ENCODE measurements at regions not wholly inside any gene's neighbourhood (a gene's known extent, or its start where the extent isn't known, plus 50 kb on each side); places are given as distances from the start of the nearest gene placed in this dataset.
"Not testable (repeated sequence)": the region's sequence is repeated elsewhere in the genome, so short reads cannot be mapped to it uniquely, and the experiment has no call there.

GRCh38 chr3:56935811-56936210, 124.7 kb upstream of the SPATA12 start:
- no peak for DNase-seq
- no peak overlapping the region for H3K27ac ChIP-seq (ENCODE audit: low read length)
- intact Hi-C loops (cut with DNase I), result no loop called here

GRCh38 chr3:56934481-56934880, 126.0 kb upstream of the SPATA12 start:
- H3K27ac ChIP-seq (ENCODE audit: low read length); H3K27me3 ChIP-seq (ENCODE audit: control insufficient read depth, insufficient read depth); ATAC-seq; intact Hi-C loops (cut with DNase I); H3K4me1 ChIP-seq (ENCODE audit: control insufficient read depth, insufficient read depth, low read length); H3K9me3 ChIP-seq (ENCODE audit: control insufficient read depth, low read length); DNase-seq; H3K4me3 ChIP-seq (ENCODE audit: low read length): not testable (repeated sequence)
- WGBS, result 94% methylated on average over 26 of the region's 26 CpGs

More at GRCh38 chr3:56935811-56936210, 124.7 kb upstream of the SPATA12 start:
- ATAC-seq, result no peak
- 96% methylated on average over 1 of the region's 1 CpG for WGBS
- no peaks in the 10 kb centered on the region for H3K9me3 ChIP-seq (ENCODE audit: control insufficient read depth, low read length)
- H3K4me1 ChIP-seq (ENCODE audit: control insufficient read depth, insufficient read depth, low read length), result no peaks in the 10 kb centered on the region
- no peak overlapping the region for H3K4me3 ChIP-seq (ENCODE audit: low read length)
- no peaks in the 10 kb centered on the region for H3K27me3 ChIP-seq (ENCODE audit: control insufficient read depth, insufficient read depth)

- intact Hi-C loops (cut with DNase I), result no loop called here
- ATAC-seq (no peak), DNase-seq (no peak)
- Histone ChIP-seq H3K4me3 (ENCODE audit: low read length) (no peak overlapping the region), H3K27me3 (ENCODE audit: control insufficient read depth, insufficient read depth) (no peaks in the 10 kb centered on the region), H3K4me1 (ENCODE audit: control insufficient read depth, insufficient read depth, low read length) (peaks cover under 1% of the 10 kb centered on the region), H3K9me3 (ENCODE audit: control insufficient read depth, low read length) (no peaks in the 10 kb centered on the region), H3K27ac (ENCODE audit: low read length) (no peak overlapping the region)
- 93% methylated on average over 1 of the region's 1 CpG for WGBS
These were observed 126.7 kb upstream of the SPATA12 start for GRCh38 chr3:56933803-56934202.

GRCh38 chr3:56932866-56933265, 127.6 kb upstream of the SPATA12 start:
- H3K27ac ChIP-seq (ENCODE audit: low read length), result no peak overlapping the region
- intact Hi-C loops (cut with DNase I), result no loop called here

GRCh38 chr3:56931836-56932235, 128.6 kb upstream of the SPATA12 start:
- DNase-seq (no peak), ATAC-seq (no peak)
- Histone ChIP-seq H3K27ac (ENCODE audit: low read length) (no peak overlapping the region), H3K27me3 (ENCODE audit: control insufficient read depth, insufficient read depth) (no peaks in the 10 kb centered on the region), H3K9me3 (ENCODE audit: control insufficient read depth, low read length) (no peaks in the 10 kb centered on the region), H3K4me3 (ENCODE audit: low read length) (no peak overlapping the region), H3K4me1 (ENCODE audit: control insufficient read depth, insufficient read depth, low read length) (peaks cover 13% of the 10 kb centered on the region)
- intact Hi-C loops (cut with DNase I), result no loop called here

More at GRCh38 chr3:56932866-56933265, 127.6 kb upstream of the SPATA12 start:
- Histone ChIP-seq H3K27me3 (ENCODE audit: control insufficient read depth, insufficient read depth) (no peaks in the 10 kb centered on the region), H3K4me1 (ENCODE audit: control insufficient read depth, insufficient read depth, low read length) (peaks cover 10% of the 10 kb centered on the region), H3K4me3 (ENCODE audit: low read length) (no peak overlapping the region), H3K9me3 (ENCODE audit: control insufficient read depth, low read length) (no peaks in the 10 kb centered on the region)
- ATAC-seq (no peak), DNase-seq (no peak)
- WGBS, result 90% methylated on average over 3 of the region's 3 CpGs

GRCh38 chr3:56930706-56931105, 129.0 kb upstream of the ARHGEF3 start:
- peaks cover 18% of the 10 kb centered on the region for H3K4me1 ChIP-seq (ENCODE audit: control insufficient read depth, insufficient read depth, low read length)
- no peak overlapping the region for H3K27ac ChIP-seq (ENCODE audit: low read length)
- no peaks in the 10 kb centered on the region for H3K9me3 ChIP-seq (ENCODE audit: control insufficient read depth, low read length)
- no peak overlapping the region for H3K4me3 ChIP-seq (ENCODE audit: low read length)
- ATAC-seq, result no peak
- WGBS, result 88% methylated on average over 5 of the region's 5 CpGs
- no peaks in the 10 kb centered on the region for H3K27me3 ChIP-seq (ENCODE audit: control insufficient read depth, insufficient read depth)
- DNase-seq, result no peak
- intact Hi-C loops (cut with DNase I), result no loop called here

- Histone ChIP-seq H3K4me3 (ENCODE audit: low read length) (no peak overlapping the region), H3K4me1 (ENCODE audit: control insufficient read depth, insufficient read depth, low read length) (peaks cover 18% of the 10 kb centered on the region), H3K27me3 (ENCODE audit: control insufficient read depth, insufficient read depth) (no peaks in the 10 kb centered on the region), H3K27ac (ENCODE audit: low read length) (no peak overlapping the region), H3K9me3 (ENCODE audit: control insufficient read depth, low read length) (no peaks in the 10 kb centered on the region)
- DNase-seq (no peak), ATAC-seq (peak; percentile 27 to 57)
- WGBS, result 73% methylated on average over 10 of the region's 10 CpGs
- intact Hi-C loops (cut with DNase I), result loop anchor here in 1 of 4 donors (10.0 kb wide), 1 partner anchor 55 kb away; no protein-coding TSS in a partner anchor
These were observed 128.3 kb upstream of the ARHGEF3 start for GRCh38 chr3:56929809-56930615.

DNA sequence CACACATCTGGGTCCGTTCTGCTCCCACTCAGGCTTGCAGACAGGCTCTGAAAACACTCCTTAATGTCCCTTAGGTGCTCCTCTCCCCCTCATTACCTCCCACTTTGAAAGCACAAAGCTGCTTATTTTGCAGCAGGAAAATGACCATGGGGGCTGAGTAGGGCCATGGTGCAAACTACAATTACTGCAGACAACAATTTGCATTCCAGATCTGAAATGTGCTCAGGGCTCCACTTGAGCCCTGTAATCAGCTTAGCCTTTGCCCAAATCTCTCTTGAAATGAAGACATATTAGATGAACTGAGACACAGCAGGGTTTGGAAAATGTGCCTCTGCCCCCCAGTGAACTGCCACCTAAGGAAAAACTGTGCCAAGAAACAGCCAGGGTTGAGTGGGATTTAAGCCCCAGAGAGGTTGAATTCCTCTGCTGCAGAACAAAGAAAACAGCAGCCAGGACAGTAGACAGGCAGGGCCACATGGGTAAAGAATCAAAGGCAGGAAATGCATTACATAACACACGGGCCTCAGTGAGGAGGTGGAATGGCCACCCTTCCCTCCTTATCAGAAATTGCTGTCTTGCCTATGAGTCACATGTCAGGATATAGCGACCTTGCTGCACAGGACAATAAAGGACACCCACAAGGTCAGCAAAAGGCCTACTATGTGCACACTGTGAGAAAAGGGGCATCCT, 126.8 kb upstream of the ARHGEF3 start:
- Histone ChIP-seq H3K4me1 (ENCODE audit: control insufficient read depth, insufficient read depth, low read length) (peaks cover 18% of the 10 kb centered on the region), H3K27ac (ENCODE audit: low read length) (peak overlapping the region; percentile 50), H3K27me3 (ENCODE audit: control insufficient read depth, insufficient read depth) (no peaks in the 10 kb centered on the region), H3K9me3 (ENCODE audit: control insufficient read depth, low read length) (no peaks in the 10 kb centered on the region), H3K4me3 (ENCODE audit: low read length) (no peak overlapping the region)
- intact Hi-C loops (cut with DNase I), result loop anchor here in 1 of 4 donors (10.0 kb wide), 1 partner anchor 56 kb away; no protein-coding TSS in a partner anchor
- ATAC-seq (peak; percentile 59 to 87), DNase-seq (no peak)
- WGBS, result 54% methylated on average over 3 of the region's 3 CpGs

GRCh38 chr3:56927855-56928254, 126.1 kb upstream of the ARHGEF3 start:
- intact Hi-C loops (cut with DNase I), result loop anchor here in 1 of 4 donors (10.0 kb wide), 1 partner anchor 57 kb away; no protein-coding TSS in a partner anchor
- WGBS, result 85% methylated on average over 2 of the region's 2 CpGs

GRCh38 chr3:56926947-56927282, 125.2 kb upstream of the ARHGEF3 start:
- H3K27me3 ChIP-seq (ENCODE audit: control insufficient read depth, insufficient read depth), result no peaks in the 10 kb centered on the region
- WGBS, result 67% methylated on average over 2 of the region's 2 CpGs
- peaks cover 18% of the 10 kb centered on the region for H3K4me1 ChIP-seq (ENCODE audit: control insufficient read depth, insufficient read depth, low read length)
- DNase-seq (no peak), ATAC-seq (no peak)
- H3K27ac ChIP-seq (ENCODE audit: low read length), result no peak overlapping the region
- H3K4me3 ChIP-seq (ENCODE audit: low read length), result no peak overlapping the region
- intact Hi-C loops (cut with DNase I), result loop anchor here in 1 of 4 donors (10.0 kb wide), 1 partner anchor 58 kb away; no protein-coding TSS in a partner anchor
- H3K9me3 ChIP-seq (ENCODE audit: control insufficient read depth, low read length), result no peaks in the 10 kb centered on the region

More at GRCh38 chr3:56927855-56928254, 126.1 kb upstream of the ARHGEF3 start:
- Histone ChIP-seq H3K4me3 (ENCODE audit: low read length) (no peak overlapping the region), H3K9me3 (ENCODE audit: control insufficient read depth, low read length) (no peaks in the 10 kb centered on the region), H3K4me1 (ENCODE audit: control insufficient read depth, insufficient read depth, low read length) (peaks cover 18% of the 10 kb centered on the region), H3K27ac (ENCODE audit: low read length) (no peak overlapping the region), H3K27me3 (ENCODE audit: control insufficient read depth, insufficient read depth) (no peaks in the 10 kb centered on the region)
- no peak for DNase-seq
- ATAC-seq, result no peak

- Histone ChIP-seq H3K27ac (ENCODE audit: low read length) (peak overlapping the region; percentile 6), H3K27me3 (ENCODE audit: control insufficient read depth, insufficient read depth) (no peaks in the 10 kb centered on the region), H3K4me3 (ENCODE audit: low read length) (no peak overlapping the region), H3K9me3 (ENCODE audit: control insufficient read depth, low read length) (no peaks in the 10 kb centered on the region), H3K4me1 (ENCODE audit: control insufficient read depth, insufficient read depth, low read length) (peaks cover 18% of the 10 kb centered on the region)
- 52% methylated on average over 3 of the region's 3 CpGs for WGBS
- intact Hi-C loops (cut with DNase I), result loop anchor here in 1 of 4 donors (10.0 kb wide), 1 partner anchor 58 kb away; no protein-coding TSS in a partner anchor
- DNase-seq, result no peak
- ATAC-seq, result no peak
These were observed 124.6 kb upstream of the ARHGEF3 start for GRCh38 chr3:56926243-56926946.
